HG02943 (cell line): ENCODE measurements at regions not wholly inside any gene's neighbourhood (a gene's known extent, or its start where the extent isn't known, plus 50 kb on each side); places are given as distances from the start of the nearest gene placed in this dataset.

Experiments
- ATAC-seq: cut with Tn5 transposase; IDR thresholded peaks from one replicate; pipeline ENCODE4 v1.9.1; 2021; ENCODE audit warnings: mild to moderate bottlenecking, low read depth, moderate library complexity; ENCODE audit not compliant: unreplicated experiment

- no peak for ATAC-seq
Measured at GRCh38 chr1:218705911-218706893, 361.1 kb downstream of the TGFB2 start.

GRCh38 chr1:218711001-218711400 lies 365.9 kb downstream of the TGFB2 start:
- no peak for ATAC-seq

GRCh38 chr1:218711884-218712674 lies 366.9 kb downstream of the TGFB2 start:
- no peak for ATAC-seq

GRCh38 chr1:218712677-218713076 lies 367.5 kb downstream of the TGFB2 start:
- ATAC-seq: no peak

- ATAC-seq: no peak
Measured at GRCh38 chr1:218715961-218716669, 371.0 kb downstream of the TGFB2 start.

- ATAC-seq: no peak
Measured at GRCh38 chr1:218717575-218717974, 372.4 kb downstream of the TGFB2 start.

- no peak for ATAC-seq
Measured at GRCh38 chr1:218718206-218718605, 373.1 kb downstream of the TGFB2 start.

- ATAC-seq: no peak
Measured at GRCh38 chr1:218718977-218719376, 373.8 kb downstream of the TGFB2 start.

- no peak for ATAC-seq
Measured at GRCh38 chr1:218728898-218729565, 383.9 kb downstream of the TGFB2 start.

GRCh38 chr1:218735436-218736032 lies 390.4 kb downstream of the TGFB2 start:
- no peak for ATAC-seq

- no peak for ATAC-seq
Measured at GRCh38 chr1:218739426-218739825, 394.3 kb downstream of the TGFB2 start.

GRCh38 chr1:218741852-218742251 lies 396.7 kb downstream of the TGFB2 start:
- no peak for ATAC-seq

GRCh38 chr1:218742467-218743262 lies 397.5 kb downstream of the TGFB2 start:
- ATAC-seq: no peak

- ATAC-seq: no peak
Measured at GRCh38 chr1:218743861-218744505, 398.8 kb downstream of the TGFB2 start.

- ATAC-seq: no peak
Measured at GRCh38 chr1:218748071-218748470, 402.9 kb downstream of the TGFB2 start.

GRCh38 chr1:218750216-218750970 lies 405.3 kb downstream of the TGFB2 start:
- ATAC-seq: no peak

GRCh38 chr1:218751208-218751948 lies 406.2 kb downstream of the TGFB2 start:
- ATAC-seq: no peak
